HCT116 (cell line): ENCODE measurements at regions not wholly inside any gene's neighbourhood (a gene's known extent, or its start where the extent isn't known, plus 50 kb on each side); places are given as distances from the start of the nearest gene placed in this dataset.

Experiments
- ATAC-seq: fragments of 200-7000 bp; cut with Tn5 transposase; 2 replicates; pipeline ENCODE4 v1.9.1; 2020; ENCODE audit warnings: mild to moderate bottlenecking, moderate library complexity
- BruUV-seq: library from RNA; stranded (reverse); fragments of 400-500 nt; replicated peaks from 2 replicates; lab custom pipeline; 2021; lab: Mats Ljungman, UMichigan
- CTCF ChIA-PET: fragments of 300-600 bp; sonication (Branson Sonifier 250); formaldehyde crosslinking; loops from one replicate; lab custom pipeline; 2021; ENCODE audit warnings: antibody characterized with exemption; lab: Charles Lee
- POLR2A ChIA-PET: fragments of 300-600, 350-600 bp; sonication (Branson Sonifier 250); formaldehyde crosslinking; loops from one replicate; lab custom pipeline; 2021; ENCODE audit warnings: antibody characterized with exemption; lab: Charles Lee
- RAD21 ChIA-PET, 2 experiments: fragments of 300-600 bp; sonication (Branson Sonifier 250); formaldehyde crosslinking; loops; one replicate each; lab custom pipeline; 2023; ENCODE audit warnings: low total read pairs in 2 of 2; ENCODE audit not compliant: uncharacterized antibody in 2 of 2, unreplicated experiment in 2 of 2, low non-redundant PET in 1 of 2; lab: Charles Lee
- DNase-seq: peaks from one replicate; pipeline ENCODE4 v3.0.0-alpha.2; 2010; ENCODE audit warnings: low read depth, low spot score
- H2AFZ ChIP-seq: fragments of 200-600 bp; shearing (Covaris generic), sonication (generic); 2 replicates; pipeline ENCODE4 v1.6.1; 2017; ENCODE audit warnings: low read depth, mixed run types, mixed read lengths, antibody characterized with exemption, low read length; ENCODE audit not compliant: poor library complexity, severe bottlenecking
- H3K27ac ChIP-seq: 2 replicates; pipeline ENCODE4 v1.5.1; 2012; ENCODE audit warnings: low read depth, low read length
- H3K27me3 ChIP-seq: fragments of 200-600 bp; sonication (generic); 2 replicates; pipeline ENCODE4 v1.6.1; 2016; ENCODE audit warnings: mixed run types, low read length, mixed read lengths; ENCODE audit not compliant: insufficient read depth
- H3K36me3 ChIP-seq, 2 experiments: fragments of 200-500 bp in 1 of 2; fragments of 200-600 bp in 1 of 2; sonication (Bioruptor generic) in 1 of 2; sonication (generic) in 1 of 2; 2 replicates each; pipeline versions ENCODE4 v1.5.1 to v1.6.1; 2014 to 2016; ENCODE audit warnings: low read length in 2 of 2, inconsistent platforms in 1 of 2, mixed read lengths in 1 of 2, mixed run types in 1 of 2; ENCODE audit not compliant: insufficient read depth in 2 of 2, control insufficient read depth in 1 of 2
- H3K4me1 ChIP-seq, 2 experiments: fragments of 200-600 bp in 1 of 2; sonication (generic) in 1 of 2; 2 replicates each; pipeline versions ENCODE4 v1.5.1 to v1.6.1; 2012 to 2017; ENCODE audit warnings: low read length in 2 of 2, inconsistent platforms in 1 of 2, mild to moderate bottlenecking in 1 of 2, mixed read lengths in 1 of 2, mixed run types in 1 of 2, moderate library complexity in 1 of 2; ENCODE audit not compliant: insufficient read depth in 2 of 2, control insufficient read depth in 1 of 2
- H3K4me2 ChIP-seq: fragments of 200-600 bp; sonication (generic); 2 replicates; pipeline ENCODE4 v1.6.1; 2017; ENCODE audit warnings: mixed run types, low read length, mixed read lengths
- H3K4me3 ChIP-seq, 2 experiments: fragments of 200-600 bp in 1 of 2; sonication (generic) in 1 of 2; replicated peaks in 1 of 2; 2 replicates each; pipeline ENCODE4 v1.5.1; 2011 to 2016; ENCODE audit warnings: low read length in 2 of 2, control low read depth in 1 of 2, low read depth in 1 of 2, mild to moderate bottlenecking in 1 of 2, mixed read lengths in 1 of 2, mixed run types in 1 of 2
- H3K79me2 ChIP-seq: fragments of 200-600 bp; sonication (generic); 2 replicates; pipeline ENCODE4 v1.6.1; 2017; ENCODE audit warnings: mild to moderate bottlenecking, mixed run types, low read length, moderate library complexity, mixed read lengths; ENCODE audit not compliant: insufficient read depth
- H3K9ac ChIP-seq: fragments of 200-600 bp; sonication (generic); 2 replicates; pipeline ENCODE4 v1.6.1; 2016; ENCODE audit warnings: low read length, mixed read lengths
- H3K9me2 ChIP-seq: fragments of 200-600 bp; sonication (generic), shearing (Covaris generic); 2 replicates; pipeline ENCODE4 v1.6.1; 2017; ENCODE audit warnings: mixed run types, mild to moderate bottlenecking, moderate library complexity; ENCODE audit not compliant: insufficient read depth
- H3K9me3 ChIP-seq, 2 experiments: fragments of 200-500 bp in 1 of 2; fragments of 200-600 bp in 1 of 2; sonication (Bioruptor generic) in 1 of 2; sonication (generic) in 1 of 2; 2 replicates each; pipeline ENCODE4 v1.6.1; 2014 to 2017; ENCODE audit warnings: low read length in 2 of 2, mixed read lengths in 2 of 2, inconsistent platforms in 1 of 2, low read depth in 1 of 2, mild to moderate bottlenecking in 1 of 2, mixed run types in 1 of 2, moderate library complexity in 1 of 2; ENCODE audit not compliant: control insufficient read depth in 1 of 2, insufficient read depth in 1 of 2
- H4K20me1 ChIP-seq: fragments of 200-600 bp; sonication (generic), shearing (Covaris generic); 2 replicates; pipeline ENCODE4 v1.6.1; 2017; ENCODE audit warnings: mixed run types, mild to moderate bottlenecking, moderate library complexity; ENCODE audit not compliant: insufficient read depth
- CBX3 ChIP-seq: IDR thresholded peaks from 2 replicates; pipeline ENCODE4 v1.6.1; 2012; ENCODE audit warnings: low read depth
- CEBPB ChIP-seq: IDR thresholded peaks from 2 replicates; pipeline ENCODE4 v1.6.1; 2012; ENCODE audit warnings: low read depth
- ELF1 ChIP-seq: IDR thresholded peaks from 2 replicates; pipeline ENCODE4 v1.6.1; 2012; ENCODE audit warnings: low read depth, borderline replicate concordance
- EZH2phosphoT487 ChIP-seq: fragments of 200-600 bp; IDR thresholded peaks from 2 replicates; pipeline ENCODE4 v1.6.1; 2018; ENCODE audit warnings: antibody characterized with exemption, borderline replicate concordance
- POLR2A ChIP-seq: IDR thresholded peaks from 2 replicates; pipeline ENCODE4 v1.7.0; 2011; ENCODE audit warnings: borderline replicate concordance; ENCODE audit not compliant: insufficient read depth, insufficient read length; ENCODE audit errors: extremely low read depth
- POLR2AphosphoS5 ChIP-seq: IDR thresholded peaks from 2 replicates; pipeline ENCODE4 v1.6.1; 2011; ENCODE audit warnings: mild to moderate bottlenecking, low read depth, low read length, moderate library complexity
- RAD21 ChIP-seq: IDR thresholded peaks from 2 replicates; pipeline ENCODE4 v1.6.1; 2012; ENCODE audit warnings: low read depth, mild to moderate bottlenecking
- SIN3A ChIP-seq: IDR thresholded peaks from 2 replicates; pipeline ENCODE4 v1.6.1; 2012; ENCODE audit warnings: low read depth
- SP1 ChIP-seq: IDR thresholded peaks from 2 replicates; pipeline ENCODE4 v1.6.1; 2012; ENCODE audit warnings: low read depth
- TCF7L2 ChIP-seq: IDR thresholded peaks from 2 replicates; pipeline ENCODE4 v1.7.0; 2011; ENCODE audit warnings: borderline replicate concordance, inconsistent platforms; ENCODE audit not compliant: insufficient read depth, insufficient read length; ENCODE audit errors: extremely low read depth
- intact Hi-C: fragments of 100-400 bp; cut with micrococcal nuclease; formaldehyde crosslinking; loops from 2 replicates; pipeline ENCODE4 v1.10.0; 2022
- TF ChIP-seq, protein P1 (sequence below): IDR thresholded peaks from 2 replicates; pipeline ENCODE4 v1.6.1; 2012
- TF ChIP-seq, protein P2 (sequence below): IDR thresholded peaks from 2 replicates; pipeline ENCODE4 v1.6.1; 2012
- TF ChIP-seq, protein P3 (sequence below): IDR thresholded peaks from 2 replicates; pipeline ENCODE4 v1.6.1; 2012; ENCODE audit warnings: low read depth
- TF ChIP-seq, protein P4 (sequence below): IDR thresholded peaks from 2 replicates; pipeline ENCODE4 v1.6.1; 2011; ENCODE audit warnings: mild to moderate bottlenecking, low read length, moderate library complexity; ENCODE audit not compliant: insufficient replicate concordance; ENCODE audit errors: extremely low read depth

DNA sequence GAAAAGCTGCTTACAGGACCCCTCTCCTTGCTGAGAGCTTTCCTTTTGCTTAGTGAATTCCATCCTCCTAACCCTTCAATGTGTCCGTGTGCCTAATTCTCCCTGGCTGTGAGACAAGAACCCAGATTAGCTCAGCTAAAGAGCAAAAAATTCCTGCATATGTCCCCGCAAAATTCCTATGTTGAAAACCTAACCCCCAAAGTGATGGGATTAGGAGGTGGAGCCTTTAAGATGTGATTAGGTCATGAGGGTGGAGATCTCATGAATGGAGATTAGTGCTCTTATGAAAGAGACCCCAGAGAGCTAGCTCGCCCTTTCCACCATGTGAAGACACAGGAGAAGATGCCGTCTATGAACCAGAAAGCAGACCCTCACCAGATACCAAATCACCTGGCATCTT lies 503.0 kb upstream of the DIAPH2 start:
- no peak for DNase-seq
- Histone ChIP-seq H3K4me2 (no peak overlapping the region), H3K4me1 (no peaks in the 10 kb centered on the region), H3K9me3 (no peaks in the 10 kb centered on the region), H3K9me2 (no peaks in the 10 kb centered on the region), H3K79me2 (no peaks in the 10 kb centered on the region), H2AFZ (no peak overlapping the region), H3K36me3 (no peaks in the 10 kb centered on the region), H3K27ac (no peak overlapping the region), H3K9ac (no peak overlapping the region), H4K20me1 (no peaks in the 10 kb centered on the region), H3K4me3 (no peak overlapping the region), H3K27me3 (no peaks in the 10 kb centered on the region)
- ChIA-PET CTCF (no interaction called here), POLR2A (no interaction called here), RAD21 (no interaction called here)
- TF ChIP-seq POLR2AphosphoS5 (no peak), TCF7L2 (no peak), RAD21 (no peak), CEBPB (no peak), SP1 (no peak), CBX3 (no peak), EZH2phosphoT487 (no peak), ELF1 (no peak), SIN3A (no peak), POLR2A (no peak)
- TF ChIP-seq, protein P1, sequence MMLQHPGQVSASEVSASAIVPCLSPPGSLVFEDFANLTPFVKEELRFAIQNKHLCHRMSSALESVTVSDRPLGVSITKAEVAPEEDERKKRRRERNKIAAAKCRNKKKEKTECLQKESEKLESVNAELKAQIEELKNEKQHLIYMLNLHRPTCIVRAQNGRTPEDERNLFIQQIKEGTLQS = no peak
- TF ChIP-seq, protein P2, sequence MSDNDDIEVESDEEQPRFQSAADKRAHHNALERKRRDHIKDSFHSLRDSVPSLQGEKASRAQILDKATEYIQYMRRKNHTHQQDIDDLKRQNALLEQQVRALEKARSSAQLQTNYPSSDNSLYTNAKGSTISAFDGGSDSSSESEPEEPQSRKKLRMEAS = no peak
- TF ChIP-seq, protein P3, sequence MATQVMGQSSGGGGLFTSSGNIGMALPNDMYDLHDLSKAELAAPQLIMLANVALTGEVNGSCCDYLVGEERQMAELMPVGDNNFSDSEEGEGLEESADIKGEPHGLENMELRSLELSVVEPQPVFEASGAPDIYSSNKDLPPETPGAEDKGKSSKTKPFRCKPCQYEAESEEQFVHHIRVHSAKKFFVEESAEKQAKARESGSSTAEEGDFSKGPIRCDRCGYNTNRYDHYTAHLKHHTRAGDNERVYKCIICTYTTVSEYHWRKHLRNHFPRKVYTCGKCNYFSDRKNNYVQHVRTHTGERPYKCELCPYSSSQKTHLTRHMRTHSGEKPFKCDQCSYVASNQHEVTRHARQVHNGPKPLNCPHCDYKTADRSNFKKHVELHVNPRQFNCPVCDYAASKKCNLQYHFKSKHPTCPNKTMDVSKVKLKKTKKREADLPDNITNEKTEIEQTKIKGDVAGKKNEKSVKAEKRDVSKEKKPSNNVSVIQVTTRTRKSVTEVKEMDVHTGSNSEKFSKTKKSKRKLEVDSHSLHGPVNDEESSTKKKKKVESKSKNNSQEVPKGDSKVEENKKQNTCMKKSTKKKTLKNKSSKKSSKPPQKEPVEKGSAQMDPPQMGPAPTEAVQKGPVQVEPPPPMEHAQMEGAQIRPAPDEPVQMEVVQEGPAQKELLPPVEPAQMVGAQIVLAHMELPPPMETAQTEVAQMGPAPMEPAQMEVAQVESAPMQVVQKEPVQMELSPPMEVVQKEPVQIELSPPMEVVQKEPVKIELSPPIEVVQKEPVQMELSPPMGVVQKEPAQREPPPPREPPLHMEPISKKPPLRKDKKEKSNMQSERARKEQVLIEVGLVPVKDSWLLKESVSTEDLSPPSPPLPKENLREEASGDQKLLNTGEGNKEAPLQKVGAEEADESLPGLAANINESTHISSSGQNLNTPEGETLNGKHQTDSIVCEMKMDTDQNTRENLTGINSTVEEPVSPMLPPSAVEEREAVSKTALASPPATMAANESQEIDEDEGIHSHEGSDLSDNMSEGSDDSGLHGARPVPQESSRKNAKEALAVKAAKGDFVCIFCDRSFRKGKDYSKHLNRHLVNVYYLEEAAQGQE = no peak
- TF ChIP-seq, protein P4, sequence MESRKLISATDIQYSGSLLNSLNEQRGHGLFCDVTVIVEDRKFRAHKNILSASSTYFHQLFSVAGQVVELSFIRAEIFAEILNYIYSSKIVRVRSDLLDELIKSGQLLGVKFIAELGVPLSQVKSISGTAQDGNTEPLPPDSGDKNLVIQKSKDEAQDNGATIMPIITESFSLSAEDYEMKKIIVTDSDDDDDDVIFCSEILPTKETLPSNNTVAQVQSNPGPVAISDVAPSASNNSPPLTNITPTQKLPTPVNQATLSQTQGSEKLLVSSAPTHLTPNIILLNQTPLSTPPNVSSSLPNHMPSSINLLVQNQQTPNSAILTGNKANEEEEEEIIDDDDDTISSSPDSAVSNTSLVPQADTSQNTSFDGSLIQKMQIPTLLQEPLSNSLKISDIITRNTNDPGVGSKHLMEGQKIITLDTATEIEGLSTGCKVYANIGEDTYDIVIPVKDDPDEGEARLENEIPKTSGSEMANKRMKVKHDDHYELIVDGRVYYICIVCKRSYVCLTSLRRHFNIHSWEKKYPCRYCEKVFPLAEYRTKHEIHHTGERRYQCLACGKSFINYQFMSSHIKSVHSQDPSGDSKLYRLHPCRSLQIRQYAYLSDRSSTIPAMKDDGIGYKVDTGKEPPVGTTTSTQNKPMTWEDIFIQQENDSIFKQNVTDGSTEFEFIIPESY = no peak
- intact Hi-C loops = no loop called here
- no TSS peak for BruUV-seq
- ATAC-seq = no peak
